ENCODE measurements at regions not wholly inside any gene's neighbourhood (a gene's known extent, or its start where the extent isn't known, plus 50 kb on each side); places are given as distances from the start of the nearest gene placed in this dataset.

DNA sequence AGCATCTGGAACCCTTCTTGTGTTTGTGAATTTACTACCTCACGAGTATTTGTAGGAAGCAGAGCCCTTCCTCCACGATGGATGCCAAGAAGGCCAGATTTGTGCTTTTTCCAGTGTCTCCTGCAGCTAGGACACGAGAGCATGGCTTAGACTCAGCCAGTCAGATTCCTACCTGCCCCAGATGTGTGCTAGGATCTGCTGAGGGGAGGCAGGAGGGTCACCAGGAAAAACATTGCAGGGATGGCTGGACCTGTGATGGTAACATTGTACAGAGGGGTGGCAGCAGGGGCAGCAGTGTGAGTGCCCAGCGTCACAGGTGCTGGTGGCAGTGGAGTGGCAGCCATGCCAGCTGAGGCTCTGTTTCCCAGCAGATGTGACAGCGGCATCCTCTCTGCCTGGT lies 285.3 kb downstream of the FAM43A start:
- DNase-seq, result no peak
- Histone ChIP-seq H3K23ac (ENCODE audit: low read length) (peak overlapping the region; percentile 33), H3K9ac (ENCODE audit: low read length) (no peak overlapping the region), H2BK5ac (ENCODE audit: low read depth, low read length, poor library complexity) (no peak overlapping the region), H4K12ac (ENCODE audit: low read depth, low read length) (no peak overlapping the region), H3K4me2 (ENCODE audit: low read length) (no peak overlapping the region), H3K4me3 (ENCODE audit: low read depth, low read length) (no peak overlapping the region), H3K79me2 (ENCODE audit: control insufficient read depth, insufficient read depth, low read length, poor library complexity) (no peaks in the 10 kb centered on the region), H3K4ac (ENCODE audit: low read depth, low read length) (no peak overlapping the region), H3K18ac (ENCODE audit: low read length) (no peak overlapping the region), H3K4me1 (ENCODE audit: control insufficient read depth in 1 of 2, insufficient read depth in 2 of 2, low read length in 2 of 2) (no peaks in the 10 kb centered on the region), H2BK12ac (ENCODE audit: low read length) (no peak overlapping the region), H3K14ac (ENCODE audit: low read length) (no peak overlapping the region), H3K79me1 (ENCODE audit: low read length) (no peaks in the 10 kb centered on the region), H4K8ac (ENCODE audit: low read depth, low read length) (no peak overlapping the region), H3K9me3 (ENCODE audit: insufficient read depth, low read depth, low read length) (peaks cover 2% of the 10 kb centered on the region), H2AK5ac (ENCODE audit: low read length) (no peak overlapping the region), H2BK120ac (ENCODE audit: insufficient read depth, low read length, poor library complexity) (no peak overlapping the region), H2AFZ (ENCODE audit: insufficient read depth, low read length, poor library complexity) (no peak overlapping the region), H3K27me3 (ENCODE audit: insufficient read depth, low read length) (no peaks in the 10 kb centered on the region), H3K27ac (ENCODE audit: low read depth, low read length) (no peak overlapping the region), H4K91ac (ENCODE audit: low read depth, low read length) (no peak overlapping the region), H3K36me3 (ENCODE audit: control insufficient read depth in 1 of 2, insufficient read depth in 2 of 2, low read length in 2 of 2) (no peaks in the 10 kb centered on the region)
- WGBS (ENCODE audit: extremely low coverage, insufficient coverage, insufficient read length), result no CpG with 5 or more reads among the region's 5 CpGs

GRCh38 chr3:194971965-194972364 lies 286.3 kb downstream of the FAM43A start:
- H3K14ac ChIP-seq (ENCODE audit: low read length), result no peak overlapping the region
- H3K18ac ChIP-seq (ENCODE audit: low read length), result no peak overlapping the region
- no peak overlapping the region for H3K9ac ChIP-seq (ENCODE audit: low read length)
- H3K36me3 ChIP-seq (ENCODE audit: control insufficient read depth in 1 of 2, insufficient read depth in 2 of 2, low read length in 2 of 2), result no peaks in the 10 kb centered on the region
- DNase-seq, result no peak
- no peak overlapping the region for H3K27ac ChIP-seq (ENCODE audit: low read depth, low read length)
- no peaks in the 10 kb centered on the region for H3K79me2 ChIP-seq (ENCODE audit: control insufficient read depth, insufficient read depth, low read length, poor library complexity)
- no CpG with 5 or more reads among the region's 6 CpGs for WGBS (ENCODE audit: extremely low coverage, insufficient coverage, insufficient read length)
- H2BK12ac ChIP-seq (ENCODE audit: low read length), result no peak overlapping the region
- H4K12ac ChIP-seq (ENCODE audit: low read depth, low read length), result no peak overlapping the region
- H2BK120ac ChIP-seq (ENCODE audit: insufficient read depth, low read length, poor library complexity), result no peak overlapping the region
- H3K27me3 ChIP-seq (ENCODE audit: insufficient read depth, low read length), result no peaks in the 10 kb centered on the region
- H3K4me1 ChIP-seq (ENCODE audit: control insufficient read depth in 1 of 2, insufficient read depth in 2 of 2, low read length in 2 of 2), result no peaks in the 10 kb centered on the region
- no peak overlapping the region for H3K4me3 ChIP-seq (ENCODE audit: low read depth, low read length)
- no peak overlapping the region for H2AK5ac ChIP-seq (ENCODE audit: low read length)
- no peak overlapping the region for H4K91ac ChIP-seq (ENCODE audit: low read depth, low read length)
- H3K79me1 ChIP-seq (ENCODE audit: low read length), result no peaks in the 10 kb centered on the region
- no peak overlapping the region for H4K8ac ChIP-seq (ENCODE audit: low read depth, low read length)
- H3K4me2 ChIP-seq (ENCODE audit: low read length), result no peak overlapping the region
- no peak overlapping the region for H3K4ac ChIP-seq (ENCODE audit: low read depth, low read length)
- no peak overlapping the region for H3K23ac ChIP-seq (ENCODE audit: low read length)
- no peak overlapping the region for H2AFZ ChIP-seq (ENCODE audit: insufficient read depth, low read length, poor library complexity)
- H2BK5ac ChIP-seq (ENCODE audit: low read depth, low read length, poor library complexity), result no peak overlapping the region
- peaks cover 2% of the 10 kb centered on the region for H3K9me3 ChIP-seq (ENCODE audit: insufficient read depth, low read depth, low read length)

DNA sequence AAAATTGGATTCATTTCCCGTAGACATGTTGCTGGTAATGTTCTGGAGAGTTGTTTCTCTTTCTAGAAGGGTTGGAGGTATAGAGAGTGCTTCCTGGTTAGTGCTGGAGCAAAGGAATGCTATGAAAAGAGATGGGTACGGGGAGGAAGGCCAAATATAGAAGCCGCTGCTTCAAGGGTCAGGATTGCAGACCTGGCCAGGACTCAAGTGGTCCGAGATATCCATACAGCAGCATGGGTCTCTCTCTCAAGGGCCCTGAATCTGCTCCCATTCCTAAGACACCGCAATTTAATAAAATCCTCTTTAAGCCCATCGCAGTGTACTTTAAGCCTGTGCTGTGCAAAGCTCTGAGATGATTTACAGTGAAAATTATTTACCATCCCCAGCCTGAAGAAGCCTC lies 287.0 kb downstream of the FAM43A start:
- H3K9ac ChIP-seq (ENCODE audit: low read length), result no peak overlapping the region
- no peaks in the 10 kb centered on the region for H3K27me3 ChIP-seq (ENCODE audit: insufficient read depth, low read length)
- no peaks in the 10 kb centered on the region for H3K4me1 ChIP-seq (ENCODE audit: control insufficient read depth in 1 of 2, insufficient read depth in 2 of 2, low read length in 2 of 2)
- no peak overlapping the region for H3K4me2 ChIP-seq (ENCODE audit: low read length)
- H3K23ac ChIP-seq (ENCODE audit: low read length), result no peak overlapping the region
- DNase-seq, result no peak
- no peaks in the 10 kb centered on the region for H3K79me2 ChIP-seq (ENCODE audit: control insufficient read depth, insufficient read depth, low read length, poor library complexity)
- no peak overlapping the region for H3K4ac ChIP-seq (ENCODE audit: low read depth, low read length)
- no peak overlapping the region for H2BK12ac ChIP-seq (ENCODE audit: low read length)
- no peak overlapping the region for H2AK5ac ChIP-seq (ENCODE audit: low read length)
- peaks cover 2% of the 10 kb centered on the region for H3K9me3 ChIP-seq (ENCODE audit: insufficient read depth, low read depth, low read length)
- no peak overlapping the region for H3K4me3 ChIP-seq (ENCODE audit: low read depth, low read length)
- H3K36me3 ChIP-seq (ENCODE audit: control insufficient read depth in 1 of 2, insufficient read depth in 2 of 2, low read length in 2 of 2), result no peaks in the 10 kb centered on the region
- H3K79me1 ChIP-seq (ENCODE audit: low read length), result no peaks in the 10 kb centered on the region
- WGBS (ENCODE audit: extremely low coverage, insufficient coverage, insufficient read length), result no CpG with 5 or more reads among the region's 6 CpGs
- no peak overlapping the region for H2BK5ac ChIP-seq (ENCODE audit: low read depth, low read length, poor library complexity)
- no peak overlapping the region for H4K91ac ChIP-seq (ENCODE audit: low read depth, low read length)
- H2BK120ac ChIP-seq (ENCODE audit: insufficient read depth, low read length, poor library complexity), result no peak overlapping the region
- no peak overlapping the region for H4K8ac ChIP-seq (ENCODE audit: low read depth, low read length)
- no peak overlapping the region for H3K14ac ChIP-seq (ENCODE audit: low read length)
- no peak overlapping the region for H4K12ac ChIP-seq (ENCODE audit: low read depth, low read length)
- H3K27ac ChIP-seq (ENCODE audit: low read depth, low read length), result no peak overlapping the region
- no peak overlapping the region for H3K18ac ChIP-seq (ENCODE audit: low read length)
- H2AFZ ChIP-seq (ENCODE audit: insufficient read depth, low read length, poor library complexity), result no peak overlapping the region

DNA sequence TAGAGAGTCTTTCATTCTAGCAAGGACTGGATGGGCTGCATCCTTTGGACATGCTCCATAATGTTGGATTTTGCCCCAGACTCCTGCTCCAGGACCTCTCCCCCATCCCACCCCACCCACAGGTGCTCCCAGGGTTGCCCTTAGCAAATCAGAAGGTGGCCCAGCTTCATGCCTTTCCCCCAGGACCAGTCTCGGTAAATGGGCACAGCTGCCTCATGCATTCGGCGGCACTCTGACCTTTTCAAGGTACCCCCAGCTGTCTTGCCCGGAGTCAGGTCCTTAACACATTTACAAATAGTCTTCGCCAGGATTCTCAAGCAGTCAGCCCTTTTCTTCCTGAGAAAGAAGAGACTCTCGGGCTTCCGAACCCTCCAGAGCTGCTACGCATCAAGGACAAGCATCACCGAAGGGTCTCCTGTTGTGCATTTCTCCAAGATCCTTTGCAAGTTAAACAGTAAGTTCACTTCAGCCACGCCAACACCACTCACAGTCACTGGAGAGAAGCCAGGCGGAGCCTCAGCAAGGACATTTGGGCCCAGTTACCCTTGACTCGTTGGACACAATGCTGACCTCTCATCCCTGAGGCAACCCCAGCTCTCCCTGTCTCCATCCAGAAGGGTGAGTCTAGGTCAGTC lies 287.8 kb downstream of the FAM43A start:
- Histone ChIP-seq H3K27ac (ENCODE audit: low read depth, low read length) (no peak overlapping the region), H2BK5ac (ENCODE audit: low read depth, low read length, poor library complexity) (no peak overlapping the region), H3K27me3 (ENCODE audit: insufficient read depth, low read length) (no peaks in the 10 kb centered on the region), H3K4me2 (ENCODE audit: low read length) (no peak overlapping the region), H2AFZ (ENCODE audit: insufficient read depth, low read length, poor library complexity) (no peak overlapping the region), H3K14ac (ENCODE audit: low read length) (no peak overlapping the region), H4K8ac (ENCODE audit: low read depth, low read length) (no peak overlapping the region), H3K36me3 (ENCODE audit: control insufficient read depth in 1 of 2, insufficient read depth in 2 of 2, low read length in 2 of 2) (no peaks in the 10 kb centered on the region), H3K18ac (ENCODE audit: low read length) (no peak overlapping the region), H3K9ac (ENCODE audit: low read length) (no peak overlapping the region), H3K23ac (ENCODE audit: low read length) (peak overlapping the region; percentile 58), H4K12ac (ENCODE audit: low read depth, low read length) (no peak overlapping the region), H4K91ac (ENCODE audit: low read depth, low read length) (no peak overlapping the region), H3K79me1 (ENCODE audit: low read length) (no peaks in the 10 kb centered on the region), H2AK5ac (ENCODE audit: low read length) (no peak overlapping the region), H3K4ac (ENCODE audit: low read depth, low read length) (no peak overlapping the region), H2BK120ac (ENCODE audit: insufficient read depth, low read length, poor library complexity) (no peak overlapping the region), H3K4me3 (ENCODE audit: low read depth, low read length) (no peak overlapping the region), H3K79me2 (ENCODE audit: control insufficient read depth, insufficient read depth, low read length, poor library complexity) (no peaks in the 10 kb centered on the region), H2BK12ac (ENCODE audit: low read length) (no peak overlapping the region), H3K9me3 (ENCODE audit: insufficient read depth, low read depth, low read length) (peaks cover 2% of the 10 kb centered on the region), H3K4me1 (ENCODE audit: control insufficient read depth in 1 of 2, insufficient read depth in 2 of 2, low read length in 2 of 2) (no peaks in the 10 kb centered on the region)
- WGBS (ENCODE audit: extremely low coverage, insufficient coverage, insufficient read length), result no CpG with 5 or more reads among the region's 12 CpGs
- DNase-seq, result no peak
